ENCODE measurements at regions not wholly inside any gene's neighbourhood (a gene's known extent, or its start where the extent isn't known, plus 50 kb on each side); places are given as distances from the start of the nearest gene placed in this dataset.
"Not testable (repeated sequence)": the region's sequence is repeated elsewhere in the genome, so short reads cannot be mapped to it uniquely, and the experiment has no call there.

DNA sequence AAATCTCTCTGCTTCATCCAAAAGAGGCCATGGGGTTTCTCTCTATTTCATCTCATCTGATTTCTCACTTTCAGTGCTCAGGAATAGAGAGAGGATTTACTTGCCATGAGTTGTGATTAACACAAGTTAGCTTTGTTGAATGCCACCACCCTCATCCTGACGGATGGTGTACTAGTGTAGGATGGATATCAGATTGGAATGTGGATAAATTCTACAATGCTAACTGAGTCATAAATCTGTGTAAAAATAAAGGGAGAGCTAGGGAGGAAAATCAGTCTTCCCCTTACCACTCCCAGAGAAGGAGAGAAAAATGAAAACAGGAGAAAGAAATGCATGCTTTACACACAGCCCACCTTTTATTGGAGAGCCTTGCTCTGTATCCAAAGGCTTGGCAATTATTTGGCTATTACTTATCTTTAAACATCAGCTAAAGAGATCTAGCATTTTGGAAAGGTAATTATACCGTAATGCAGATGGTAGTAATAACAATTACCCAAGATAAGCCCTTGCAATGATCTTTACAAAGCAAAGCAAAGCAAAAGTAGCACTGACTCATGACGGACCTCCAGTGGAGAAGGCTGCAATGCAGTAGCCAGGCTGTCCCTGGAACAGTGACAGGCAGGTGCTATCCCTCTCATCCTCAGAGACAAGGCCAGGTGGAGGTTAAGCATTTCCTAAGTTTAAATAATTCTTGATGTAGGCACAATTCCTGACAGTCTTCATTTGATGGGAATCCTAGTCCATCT lies 306.3 kb upstream of the PPARGC1A start:
- no peak for FAIRE-seq

DNA sequence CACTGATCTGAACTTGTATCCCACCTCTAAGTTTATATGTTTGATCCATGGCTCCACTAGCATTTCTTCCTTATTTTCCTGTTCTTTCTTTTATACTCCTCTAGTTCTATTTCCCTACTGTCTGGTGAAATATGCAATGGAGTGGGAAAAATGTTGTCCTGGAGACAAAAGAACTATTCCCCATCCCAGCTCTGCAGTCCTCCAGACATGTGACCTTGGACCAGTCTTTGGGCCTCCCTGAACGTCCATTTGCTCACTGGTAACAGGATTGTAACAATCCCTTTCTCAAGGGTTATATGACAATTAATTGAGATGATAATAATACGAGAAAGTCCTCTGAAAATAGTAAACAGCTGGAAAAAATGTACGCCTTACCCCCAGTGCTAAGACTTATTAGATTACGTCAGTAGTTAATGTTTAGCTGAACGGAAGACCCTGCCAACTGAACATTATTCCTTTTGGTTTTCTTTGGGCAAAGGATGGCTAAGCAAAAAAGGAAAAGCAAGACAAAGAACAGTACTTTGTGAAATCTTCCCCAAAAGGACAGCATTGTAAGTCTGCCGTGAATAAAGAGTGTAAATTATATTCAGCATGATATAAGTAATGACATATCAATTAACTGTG lies 302.3 kb upstream of the PPARGC1A start:
- FAIRE-seq: no peak

DNA sequence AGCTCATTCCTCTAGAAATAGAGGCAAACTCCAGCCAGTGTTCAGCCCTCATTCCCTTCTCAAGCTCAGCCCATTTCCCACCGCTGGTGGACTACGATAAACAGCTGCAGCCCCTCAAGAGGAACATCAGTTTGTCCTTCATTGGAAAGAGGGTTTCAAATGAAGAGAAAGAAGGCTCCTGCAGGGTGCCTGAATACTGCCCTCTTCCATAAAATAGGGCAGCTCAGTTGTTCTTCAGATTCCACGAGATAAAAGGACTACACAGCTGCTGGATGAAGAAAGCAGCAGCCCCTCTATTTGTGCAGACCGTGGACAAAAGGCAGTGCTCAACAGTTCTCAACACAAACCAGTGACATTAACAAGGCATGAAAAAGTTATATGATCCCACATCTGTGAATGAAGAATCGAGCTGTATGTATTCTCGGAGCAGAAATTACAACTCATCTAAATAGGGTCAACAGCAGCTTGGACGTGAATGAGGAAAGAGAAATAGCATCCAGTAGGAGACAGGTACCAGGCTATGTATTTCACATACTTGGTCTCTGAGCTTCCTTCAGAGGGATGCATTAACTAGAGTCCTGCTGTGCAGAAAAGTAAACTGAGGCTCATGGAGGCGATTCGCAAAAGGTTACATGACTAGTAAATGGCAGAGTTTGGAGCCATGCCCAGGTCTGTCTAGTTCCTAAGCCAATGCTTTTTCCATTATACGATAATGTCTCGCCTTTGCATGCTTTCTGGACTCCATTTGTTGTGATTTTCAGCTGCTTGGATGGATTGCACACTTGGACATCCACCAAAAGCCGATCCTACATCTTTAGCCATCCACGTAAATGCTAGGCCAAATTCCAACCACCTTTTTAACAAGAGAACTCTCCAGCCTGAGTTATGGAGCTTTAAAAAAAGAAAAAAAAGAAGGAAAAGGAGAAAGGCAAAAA lies 301.2 kb upstream of the PPARGC1A start:
- FAIRE-seq: no peak

DNA sequence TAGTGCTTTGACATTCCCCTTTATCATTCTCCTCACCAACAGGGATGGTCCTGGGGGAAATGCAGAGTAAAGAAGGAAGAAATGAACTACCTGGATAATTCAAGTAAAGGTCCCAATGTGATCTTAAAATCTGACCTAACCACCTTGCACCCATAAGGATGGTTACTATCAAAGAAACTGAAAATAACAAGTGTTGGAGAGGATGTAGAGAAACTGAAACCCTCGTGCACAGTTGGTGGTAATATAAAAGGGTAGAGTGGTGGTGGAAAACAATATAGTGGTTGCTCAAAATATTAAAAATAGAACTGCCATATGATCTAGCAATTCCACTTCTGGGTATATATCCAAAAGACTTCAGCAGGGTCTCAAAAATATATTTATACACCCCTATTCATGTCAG lies 298.6 kb upstream of the PPARGC1A start:
- FAIRE-seq: no peak

DNA sequence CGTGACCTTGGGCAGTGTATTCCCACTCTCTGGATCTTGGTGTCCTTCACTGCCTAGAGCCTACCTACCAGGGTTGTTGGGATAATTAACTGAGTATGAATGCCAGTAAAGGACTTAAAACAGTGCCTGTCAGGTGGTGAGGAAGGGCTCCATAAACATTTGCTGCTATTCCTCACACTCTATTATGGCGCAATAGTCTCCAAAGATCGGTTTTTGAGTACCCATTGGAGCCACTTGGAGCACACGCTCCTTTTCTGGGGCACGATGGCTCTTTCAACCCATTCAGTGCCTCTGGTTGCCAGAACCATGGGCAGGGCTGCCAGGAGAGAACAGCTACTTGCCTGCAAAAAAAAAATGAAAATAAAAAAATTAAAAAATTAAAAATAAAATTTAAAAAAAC lies 296.6 kb upstream of the PPARGC1A start:
- FAIRE-seq: no peak

DNA sequence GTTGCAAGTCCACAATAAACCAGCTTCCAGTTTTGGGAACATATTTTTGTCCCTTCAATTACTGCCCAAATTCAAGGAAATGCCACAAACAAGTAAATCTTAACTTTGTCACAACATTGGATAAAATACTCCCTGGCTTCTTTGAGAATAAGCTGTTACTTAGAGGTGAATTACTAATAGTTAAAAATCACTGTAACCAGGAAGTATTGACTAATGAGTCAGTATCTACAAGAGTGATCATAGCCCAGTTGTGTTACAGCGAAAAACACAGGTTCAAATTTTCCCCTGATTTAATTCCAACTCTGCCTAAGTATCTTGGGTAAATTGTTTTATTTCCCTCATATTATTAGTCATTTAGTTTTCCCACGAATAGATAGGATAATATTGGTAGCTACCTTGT lies 291.2 kb upstream of the PPARGC1A start:
- no peak for FAIRE-seq

DNA sequence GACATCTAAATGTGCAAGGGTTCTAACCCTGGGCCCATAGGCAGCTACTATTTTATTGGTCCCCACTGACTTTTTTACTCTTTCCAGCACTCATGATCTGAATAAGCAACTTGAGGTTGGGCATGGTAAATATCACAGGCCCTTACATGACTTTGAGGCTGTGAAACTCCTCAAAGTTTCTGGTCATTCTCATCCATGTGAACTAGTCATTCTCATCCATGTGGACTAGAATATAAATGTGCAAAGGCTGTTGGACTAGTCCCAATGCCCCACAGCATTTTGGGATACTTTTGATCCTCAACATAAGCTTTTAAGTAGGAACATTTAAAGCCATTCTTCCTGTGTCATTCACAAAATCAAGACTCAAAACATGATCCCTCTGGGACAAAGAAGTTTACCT lies 290.7 kb upstream of the PPARGC1A start:
- no peak for FAIRE-seq

DNA sequence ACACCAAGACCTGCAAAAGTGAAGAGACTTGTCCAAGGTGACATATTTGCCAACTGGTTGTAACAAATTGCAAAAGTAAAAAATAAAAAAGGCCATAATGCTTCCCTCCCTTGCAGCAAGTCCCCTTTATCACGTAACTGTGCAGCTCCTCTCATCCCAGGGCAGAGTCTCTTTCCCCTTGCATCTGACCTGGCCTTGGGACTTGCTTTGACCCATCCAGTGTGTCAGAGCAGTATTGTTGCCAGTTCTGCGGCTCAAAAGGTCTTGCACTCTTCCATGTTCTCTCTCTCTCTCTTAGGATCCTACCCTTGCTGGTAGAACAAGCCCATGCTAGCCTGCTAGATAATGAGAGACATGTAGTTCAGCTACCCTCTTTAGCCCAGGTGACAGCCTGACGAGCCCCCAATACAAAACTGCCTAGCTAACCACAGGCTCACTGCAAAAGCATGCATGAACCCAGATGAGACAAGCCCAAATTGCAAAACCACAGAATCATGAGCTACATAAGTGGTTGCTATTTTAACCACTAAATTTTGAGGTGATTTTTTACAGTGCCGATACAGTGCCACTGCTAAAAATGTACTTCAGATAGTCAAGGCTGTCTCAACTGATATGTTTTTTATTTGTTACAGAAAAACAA lies 289.5 kb upstream of the PPARGC1A start:
- no peak for FAIRE-seq

DNA sequence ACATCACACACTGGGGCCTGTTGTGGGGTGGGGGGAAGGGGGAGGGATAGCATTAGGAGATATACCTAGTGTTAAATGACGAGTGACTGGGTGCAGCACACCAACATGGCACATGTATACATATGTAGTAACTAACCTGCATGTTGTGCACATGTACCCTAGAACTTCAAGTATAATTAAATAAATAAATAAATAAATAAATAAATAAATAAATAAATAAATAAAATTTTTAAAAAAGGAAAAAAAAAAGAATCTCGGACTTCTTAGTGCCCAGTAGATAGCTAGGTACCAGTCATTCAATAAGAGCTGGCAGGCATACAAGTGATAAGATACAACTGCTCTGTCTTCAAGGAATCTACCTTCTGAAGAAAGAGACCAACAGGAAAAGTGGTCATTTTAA lies 287.6 kb upstream of the PPARGC1A start:
- not testable (repeated sequence) for FAIRE-seq

DNA sequence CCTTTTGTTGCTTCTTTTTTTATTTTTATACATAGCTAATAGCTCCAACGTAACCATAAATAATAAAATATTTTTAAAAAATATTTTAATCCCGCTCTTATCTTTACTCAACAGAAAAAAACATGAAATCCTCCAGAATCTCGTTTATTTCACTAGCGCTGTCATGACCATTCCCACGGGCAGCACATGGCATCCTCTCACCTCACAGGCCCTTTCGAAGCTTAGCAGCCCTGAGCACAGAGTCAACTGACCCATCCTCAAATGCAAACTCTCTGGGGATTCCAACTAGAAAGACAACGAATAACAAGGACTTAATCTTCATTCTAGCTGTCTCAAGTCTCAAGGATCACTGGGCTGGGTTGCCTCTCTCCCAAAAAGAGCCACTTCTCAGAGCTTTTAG lies 285.9 kb upstream of the PPARGC1A start:
- no peak for FAIRE-seq

DNA sequence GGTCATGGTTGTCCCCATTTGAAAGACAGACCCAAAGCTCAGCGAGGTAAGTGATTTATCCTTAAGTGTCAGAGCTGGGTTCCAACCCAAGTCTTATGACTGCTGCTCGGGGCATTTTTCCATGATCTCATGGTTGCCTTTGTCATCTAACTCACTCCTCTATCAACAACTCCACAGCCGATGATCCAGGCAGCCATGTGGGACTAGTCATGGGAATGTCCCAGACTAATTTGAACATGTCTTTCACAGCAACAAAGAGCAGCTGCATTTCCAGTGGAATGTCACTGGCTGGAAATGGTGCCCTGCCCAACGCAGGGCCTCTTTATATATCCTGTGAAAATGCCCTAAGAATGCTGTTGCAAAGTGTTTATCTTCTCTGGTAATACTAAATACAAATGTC lies 284.8 kb upstream of the PPARGC1A start:
- FAIRE-seq: no peak

DNA sequence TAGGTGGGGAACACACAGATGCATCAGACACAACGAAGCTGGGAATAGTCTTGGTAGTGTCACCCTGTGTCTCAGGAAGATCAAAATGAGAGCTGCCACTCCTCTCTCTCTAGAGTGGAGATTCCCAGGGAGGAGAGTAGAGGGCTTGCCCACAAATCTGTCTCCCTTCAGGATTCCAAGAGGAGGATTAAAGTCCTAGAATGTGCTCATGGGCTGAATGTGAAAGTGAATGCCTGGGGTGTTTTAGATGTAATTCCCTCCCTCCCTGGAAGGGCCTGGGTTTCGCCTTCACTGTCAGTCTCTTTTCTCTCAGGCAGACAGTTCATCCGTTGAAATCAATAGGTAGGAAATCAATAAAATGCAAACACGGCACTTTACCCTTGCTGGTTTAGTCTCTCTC lies 282.6 kb upstream of the PPARGC1A start:
- no peak for FAIRE-seq

DNA sequence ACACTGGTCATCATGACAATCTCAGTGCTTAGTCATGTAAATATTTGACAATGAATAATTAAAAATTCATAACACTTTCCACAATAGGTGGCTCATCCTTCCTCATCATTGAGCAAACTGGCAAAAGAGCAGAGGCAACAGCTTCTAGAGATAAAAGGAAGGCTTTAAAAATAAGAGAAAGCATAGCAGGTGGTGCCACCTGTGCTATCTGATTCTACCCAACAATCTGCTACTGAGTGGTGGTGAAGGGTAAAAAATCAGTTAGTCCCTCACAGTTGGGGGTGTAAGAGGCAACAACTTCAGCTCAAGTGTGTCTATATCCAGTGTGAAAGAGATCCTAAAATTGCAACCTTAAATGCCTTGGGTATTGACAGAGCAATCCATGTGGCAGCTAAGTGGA lies 280.1 kb upstream of the PPARGC1A start:
- no peak for FAIRE-seq

DNA sequence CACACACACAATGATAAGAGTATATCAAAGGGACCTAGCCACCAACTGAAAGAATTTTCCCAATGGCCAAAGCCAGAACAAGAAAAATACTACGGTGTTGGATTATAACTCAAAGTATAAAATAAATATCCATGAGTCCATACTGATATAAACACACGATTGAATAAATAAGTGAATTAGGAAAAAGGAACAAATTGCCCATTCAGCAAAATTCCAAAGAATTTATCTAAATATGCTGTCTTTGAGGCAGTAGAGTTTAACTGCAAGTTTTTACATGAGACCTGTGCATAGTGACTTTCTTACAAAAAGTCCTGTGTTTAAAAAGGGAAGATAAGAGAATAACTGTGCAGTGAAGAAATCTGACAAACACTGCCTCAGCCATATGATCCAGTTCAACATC lies 278.8 kb upstream of the PPARGC1A start:
- no peak for FAIRE-seq

DNA sequence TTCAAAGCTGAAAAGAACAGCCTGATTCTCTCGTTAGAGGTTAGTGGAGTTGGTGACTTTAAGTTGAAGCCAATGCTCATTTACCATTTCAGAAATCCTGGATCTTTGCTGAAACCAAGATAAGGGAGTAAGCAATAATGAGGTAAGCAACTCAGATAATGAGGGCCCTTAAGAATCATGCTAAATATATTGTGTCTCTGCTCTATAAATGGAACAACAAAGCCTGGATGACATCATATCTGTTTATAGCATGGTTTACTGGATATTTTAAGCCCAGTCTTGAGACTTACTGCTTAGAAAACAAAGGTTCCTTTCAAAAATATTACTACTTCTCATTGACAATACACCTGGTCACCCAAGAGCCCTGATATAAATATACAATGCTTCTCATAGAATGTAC lies 276.7 kb upstream of the PPARGC1A start:
- FAIRE-seq: no peak

DNA sequence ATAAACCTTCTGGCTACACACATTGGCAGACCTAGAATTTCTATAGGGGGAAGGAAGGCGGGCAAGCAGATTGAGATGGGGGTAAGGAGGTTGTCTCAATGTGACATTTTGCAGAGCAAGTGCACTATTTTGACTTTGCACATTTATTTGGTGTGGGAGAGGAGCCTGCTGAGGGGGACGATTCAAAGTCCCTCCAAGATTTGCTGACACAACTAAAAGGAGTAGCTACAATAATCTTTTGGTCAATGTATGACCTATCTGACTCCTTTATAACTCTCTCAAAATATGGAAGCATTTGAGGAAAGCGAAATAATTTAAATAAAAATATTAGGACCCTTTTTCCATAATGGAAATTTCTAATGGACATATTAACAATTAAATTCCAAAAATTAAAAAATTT lies 274.9 kb upstream of the PPARGC1A start:
- no peak for FAIRE-seq

DNA sequence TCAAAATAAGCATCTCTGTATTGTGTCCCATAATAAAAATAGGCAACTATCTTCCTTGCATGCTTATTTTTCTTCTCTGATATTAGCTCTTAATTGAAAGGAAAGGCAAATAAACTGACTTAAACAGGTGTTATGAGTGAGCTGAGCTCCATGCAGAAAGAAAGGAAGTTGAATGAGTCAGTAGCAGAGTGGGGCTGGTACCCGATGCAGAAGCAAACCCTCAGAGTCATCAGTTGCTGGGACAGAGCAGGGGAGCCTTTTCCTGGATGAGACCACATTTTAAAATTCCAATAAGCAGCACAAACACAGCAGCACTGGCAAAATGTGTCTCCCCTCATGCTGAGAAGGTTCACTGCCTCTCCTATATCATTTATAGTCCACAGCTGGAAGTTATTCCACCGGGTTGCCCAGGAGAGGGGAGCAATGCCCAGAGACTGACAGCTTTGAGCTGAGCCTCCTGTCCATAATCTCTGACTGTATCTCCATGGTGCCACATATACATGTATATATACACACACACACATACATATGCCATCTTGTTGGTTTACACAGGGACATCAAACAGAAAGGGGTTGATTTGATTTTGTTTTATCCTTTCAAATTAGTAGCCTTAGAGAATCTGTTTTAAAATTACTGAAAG lies 274.3 kb upstream of the PPARGC1A start:
- FAIRE-seq: no peak

DNA sequence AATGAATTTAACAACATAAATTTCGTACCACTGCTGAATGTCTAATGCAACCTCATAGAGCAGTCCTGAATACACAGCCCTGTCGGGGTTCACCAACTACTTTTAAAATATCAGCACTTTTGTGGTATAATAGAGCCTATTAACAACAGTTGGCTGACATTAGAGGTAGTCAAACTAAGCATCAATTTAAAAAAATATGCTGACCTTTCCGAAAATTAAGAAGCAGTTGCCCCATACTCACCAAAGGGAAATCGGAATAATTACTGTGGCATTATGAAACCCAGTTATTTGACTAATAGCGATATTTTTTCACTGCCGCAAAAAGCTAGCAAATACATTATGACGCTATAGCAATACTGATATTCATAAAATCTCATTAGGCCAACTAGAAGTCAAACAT lies 273.5 kb upstream of the PPARGC1A start:
- FAIRE-seq: no peak

DNA sequence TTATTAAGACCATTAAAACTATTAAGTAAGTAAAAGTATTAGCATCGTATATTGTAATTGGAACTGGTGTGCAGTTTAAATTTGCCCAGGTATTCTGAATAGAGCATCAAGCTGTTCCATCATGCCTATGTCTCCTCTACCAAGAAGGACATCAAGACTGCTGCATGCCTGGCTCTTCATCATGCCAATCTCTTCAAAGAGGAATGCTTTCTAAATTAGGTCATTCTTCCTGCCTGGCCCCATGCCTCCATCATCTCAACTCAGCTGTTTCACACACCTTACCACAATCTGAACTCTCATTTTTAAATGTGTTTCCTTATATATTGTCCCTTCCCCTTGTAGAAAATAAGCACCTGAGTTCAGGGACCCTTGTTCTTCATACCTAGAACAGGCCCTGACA lies 270.5 kb upstream of the PPARGC1A start:
- no peak for FAIRE-seq

DNA sequence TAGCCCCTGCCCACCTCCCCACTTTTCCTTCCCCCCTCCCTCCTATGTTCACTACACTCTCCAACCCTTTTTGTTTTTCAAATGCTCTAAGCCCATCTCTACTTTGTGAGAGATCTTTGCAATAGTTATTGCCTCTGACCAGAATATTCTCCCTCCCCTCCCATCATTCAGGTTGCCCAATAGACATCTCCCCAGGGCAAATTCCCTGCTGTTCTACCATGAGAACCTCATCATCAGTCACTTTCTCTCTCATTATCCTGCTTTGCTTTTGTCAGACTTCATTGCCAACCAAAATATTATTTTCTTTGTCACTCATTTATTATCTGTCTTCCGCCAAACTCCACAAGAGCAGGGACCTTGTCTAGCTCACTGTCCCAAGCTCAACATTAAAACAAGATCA lies 268.2 kb upstream of the PPARGC1A start:
- no peak for FAIRE-seq

DNA sequence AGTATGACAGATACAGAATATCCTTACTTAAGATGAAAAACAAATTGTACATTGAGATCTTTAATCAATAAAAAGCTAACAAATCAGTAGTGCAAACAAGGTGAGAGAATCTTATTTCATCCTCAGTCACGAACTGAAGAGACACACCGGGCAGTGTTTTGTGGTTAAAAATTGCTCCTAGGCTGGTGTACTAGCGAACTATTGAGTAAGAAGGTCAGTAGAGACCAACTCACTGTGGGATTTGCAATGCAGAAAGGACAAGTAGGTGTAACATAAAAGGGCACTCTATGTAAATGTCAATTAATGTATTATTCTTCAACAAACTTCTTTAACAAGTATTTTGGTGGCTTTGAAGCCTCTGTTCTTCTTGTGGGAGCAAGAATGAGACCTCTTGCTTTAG lies 260.2 kb upstream of the PPARGC1A start:
- FAIRE-seq: no peak

DNA sequence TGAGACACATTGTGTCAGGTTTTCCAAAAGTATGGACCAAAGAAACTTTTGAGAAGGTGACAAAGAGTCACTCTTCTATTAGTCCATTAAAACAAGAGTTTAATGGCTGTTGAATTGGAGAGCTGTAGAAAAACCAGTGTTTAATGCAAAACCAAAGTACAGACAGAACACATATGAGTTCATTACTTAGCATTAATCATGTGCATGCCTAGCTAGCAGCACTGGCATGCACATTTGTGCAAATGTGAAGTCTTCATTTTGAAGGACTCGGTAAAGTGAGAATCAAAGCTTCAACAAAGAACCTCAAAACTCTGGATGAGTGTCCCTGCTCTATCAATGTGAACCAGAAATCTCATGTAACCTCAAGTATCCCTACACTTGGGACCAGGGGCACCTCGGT lies 256.3 kb upstream of the PPARGC1A start:
- no peak for FAIRE-seq

DNA sequence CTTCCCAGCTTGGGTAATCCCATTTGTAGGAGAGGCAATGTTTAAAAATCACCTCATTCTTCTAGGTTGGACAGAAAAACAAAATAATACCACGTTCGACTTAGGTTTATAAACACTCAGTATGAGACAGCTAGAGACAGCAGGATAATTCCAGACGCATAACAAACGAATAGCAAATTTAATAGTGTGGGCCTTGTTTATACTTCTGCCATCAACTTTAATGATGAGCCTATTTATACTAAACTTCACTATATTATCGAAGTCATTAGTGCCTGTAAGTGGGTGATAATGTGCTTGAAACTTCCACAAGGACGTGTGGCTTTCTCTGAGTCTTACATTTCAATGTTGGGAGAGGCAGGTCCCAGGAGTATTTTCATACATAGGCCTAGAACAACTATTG lies 255.7 kb upstream of the PPARGC1A start:
- no peak for FAIRE-seq

Measured in TTC549 (cell line).